GM18951 (cell line): ENCODE measurements at regions not wholly inside any gene's neighbourhood (a gene's known extent, or its start where the extent isn't known, plus 50 kb on each side); places are given as distances from the start of the nearest gene placed in this dataset.
"Not testable (repeated sequence)": the region's sequence is repeated elsewhere in the genome, so short reads cannot be mapped to it uniquely, and the experiment has no call there.

Experiments used
- POLR2A ChIP-seq: IDR thresholded peaks from 4 replicates; pipeline ENCODE4 v1.6.1; 2011; ENCODE audit warnings: mild to moderate bottlenecking; ENCODE audit not compliant: insufficient read length, insufficient read depth; ENCODE audit errors: extremely low read depth
- in situ Hi-C: fragments of 300-500 bp; cut with MboI; formaldehyde crosslinking; loops from one replicate; pipeline ENCODE4 v1.12.0; 2022; ENCODE audit warnings: low sequenced_read_pairs, mixed read lengths, inconsistent platforms; ENCODE audit not compliant: unreplicated experiment

GRCh38 chr6:88413459-88413858, 247.3 kb upstream of the CNR1 start:
- no peak for TF ChIP-seq POLR2A
- in situ Hi-C loops = no loop called here

GRCh38 chr6:88408355-88408754, 242.2 kb upstream of the CNR1 start:
- in situ Hi-C loops = not testable (repeated sequence)

- in situ Hi-C loops = not testable (repeated sequence)
Measured at GRCh38 chr6:88406674-88407073, 240.5 kb upstream of the CNR1 start.

GRCh38 chr6:88403486-88403885, 237.3 kb upstream of the CNR1 start:
- TF ChIP-seq POLR2A = no peak
- in situ Hi-C loops = no loop called here

GRCh38 chr6:88402909-88403308, 236.8 kb upstream of the CNR1 start:
- no peak for TF ChIP-seq POLR2A
- in situ Hi-C loops = no loop called here

GRCh38 chr6:88390998-88391397, 224.9 kb upstream of the CNR1 start:
- in situ Hi-C loops = not testable (repeated sequence)

- no peak for TF ChIP-seq POLR2A
- in situ Hi-C loops = no loop called here
Measured at GRCh38 chr6:88388589-88388988, 222.4 kb upstream of the CNR1 start.

GRCh38 chr6:88386167-88386566, 220.0 kb upstream of the CNR1 start:
- in situ Hi-C loops = no loop called here
- no peak for TF ChIP-seq POLR2A

GRCh38 chr6:88383183-88383582, 217.0 kb upstream of the CNR1 start:
- in situ Hi-C loops = no loop called here

GRCh38 chr6:88381289-88381642, 215.1 kb upstream of the CNR1 start:
- no peak for TF ChIP-seq POLR2A
- in situ Hi-C loops = no loop called here

More at GRCh38 chr6:88383183-88383582, 217.0 kb upstream of the CNR1 start:
- TF ChIP-seq POLR2A = no peak

GRCh38 chr6:88380618-88381288, 214.6 kb upstream of the CNR1 start:
- in situ Hi-C loops = no loop called here
- TF ChIP-seq POLR2A = no peak

GRCh38 chr6:88380083-88380482, 213.9 kb upstream of the CNR1 start:
- no peak for TF ChIP-seq POLR2A

GRCh38 chr6:88378639-88379038, 212.5 kb upstream of the CNR1 start:
- no peak for TF ChIP-seq POLR2A
- in situ Hi-C loops = no loop called here

More at GRCh38 chr6:88380083-88380482, 213.9 kb upstream of the CNR1 start:
- in situ Hi-C loops = no loop called here

GRCh38 chr6:88377976-88378568, 211.9 kb upstream of the CNR1 start:
- no peak for TF ChIP-seq POLR2A
- in situ Hi-C loops = no loop called here
